Right forelimb (tissue), 1 donor: ENCODE measurements at regions not wholly inside any gene's neighbourhood (a gene's known extent, or its start where the extent isn't known, plus 50 kb on each side); places are given as distances from the start of the nearest gene placed in this dataset.

Experiments
- DNase-seq: peaks from one replicate; pipeline ENCODE4 v3.0.0-alpha.2; 2018

GRCh38 chr11:119520400-119520799, 97.4 kb upstream of the THY1 start:
- DNase-seq = no peak

GRCh38 chr11:119519796-119520195, 96.8 kb upstream of the THY1 start:
- DNase-seq = no peak

GRCh38 chr11:119518746-119519730, 96.1 kb upstream of the THY1 start:
- DNase-seq = peak; percentile 72

- DNase-seq = no peak
Observed at GRCh38 chr11:119515771-119516400, 92.9 kb upstream of the THY1 start.

GRCh38 chr11:119513806-119514170, 90.8 kb upstream of the THY1 start:
- no peak for DNase-seq

- DNase-seq = no peak
Observed at GRCh38 chr11:119513131-119513805, 90.3 kb upstream of the THY1 start.

- DNase-seq = no peak
Observed at GRCh38 chr11:119512369-119512768, 89.4 kb upstream of the THY1 start.

- no peak for DNase-seq
Observed at GRCh38 chr11:119511614-119512306, 88.8 kb upstream of the THY1 start.

GRCh38 chr11:119509969-119510401, 87.0 kb upstream of the THY1 start:
- peak; percentile 68 for DNase-seq

GRCh38 chr11:119509282-119509841, 86.4 kb upstream of the THY1 start:
- no peak for DNase-seq

- DNase-seq = no peak
Observed at GRCh38 chr11:119506436-119506835, 83.5 kb upstream of the THY1 start.

- DNase-seq = no peak
Observed at GRCh38 chr11:119505861-119506260, 82.9 kb upstream of the THY1 start.

- no peak for DNase-seq
Observed at GRCh38 chr11:119505071-119505470, 82.1 kb upstream of the THY1 start.

- no peak for DNase-seq
Observed at GRCh38 chr11:119504371-119504770, 81.4 kb upstream of the THY1 start.

GRCh38 chr11:119501777-119502405, 78.9 kb upstream of the THY1 start:
- DNase-seq = no peak

GRCh38 chr11:119497717-119498116, 74.7 kb upstream of the THY1 start:
- DNase-seq = no peak

- no peak for DNase-seq
Observed at GRCh38 chr11:119496997-119497396, 74.0 kb upstream of the THY1 start.

GRCh38 chr11:119496469-119496868, 73.5 kb upstream of the THY1 start:
- DNase-seq = no peak

GRCh38 chr11:119493712-119494111, 70.7 kb upstream of the THY1 start:
- DNase-seq = no peak

GRCh38 chr11:119491753-119492510, 69.0 kb upstream of the THY1 start:
- DNase-seq = no peak

- no peak for DNase-seq
Observed at GRCh38 chr11:119490253-119491006, 67.5 kb upstream of the THY1 start.
